SK-N-SH treated with all-trans-retinoic acid at 6 μM for 48 hours (cell line): ENCODE measurements at regions not wholly inside any gene's neighbourhood (a gene's known extent, or its start where the extent isn't known, plus 50 kb on each side); places are given as distances from the start of the nearest gene placed in this dataset.

Source experiments
- CSDC2 ChIP-seq: fragments of 250-450 bp; sonication (Bioruptor Pico); IDR thresholded peaks from 2 replicates; pipeline ENCODE4 v1.5.0; 2020; ENCODE audit warnings: mild to moderate bottlenecking, moderate library complexity
- TCF4 ChIP-seq: fragments of 250-450 bp; sonication (Bioruptor Pico); IDR thresholded peaks from 2 replicates; pipeline ENCODE4 v1.8.0; 2021; ENCODE audit warnings: mild to moderate bottlenecking, moderate library complexity, borderline replicate concordance
- TSHZ2 ChIP-seq: fragments of 250-450 bp; sonication (Bioruptor Pico); IDR thresholded peaks from 2 replicates; pipeline ENCODE4 v1.5.0; 2020; ENCODE audit warnings: mild to moderate bottlenecking, moderate library complexity
- ZNF70 ChIP-seq: fragments of 450-650 bp; formaldehyde crosslinking; IDR thresholded peaks from 2 replicates; pipeline ENCODE4 v1.5.0; 2020; ENCODE audit warnings: mild to moderate bottlenecking, moderate library complexity

- TF ChIP-seq CSDC2 (CRISPR knock-in tag) = no peak
- no peak for TF ChIP-seq TCF4
- no peak for TF ChIP-seq ZNF70 (CRISPR knock-in tag)
- TF ChIP-seq TSHZ2 (CRISPR knock-in tag) = no peak
Observed at GRCh38 chr3:127467391-127467790, 123.1 kb downstream of the TPRA1 start.
